Prostate gland (tissue), 2 donors: ENCODE measurements at regions not wholly inside any gene's neighbourhood (a gene's known extent, or its start where the extent isn't known, plus 50 kb on each side); places are given as distances from the start of the nearest gene placed in this dataset.

ENCODE experiments used
- DNase-seq: peaks from one replicate; pipeline ENCODE4 v3.0.0-alpha.2; 2019; ENCODE audit warnings: low spot score
- H3K27ac ChIP-seq, 2 donors: fragments of 200-600 bp; sonication (generic); 2 replicates each; pipeline ENCODE4 v1.5.1; 2017 to 2019
- H3K27me3 ChIP-seq: fragments of 200-600 bp; sonication (generic); replicated peaks from 2 replicates; pipeline ENCODE4 v1.5.1; 2019; ENCODE audit not compliant: insufficient read depth
- H3K36me3 ChIP-seq, 2 donors: fragments of 200-600 bp; sonication (generic); 1 replicate in 1 of 2; 2 replicates in 1 of 2; pipeline versions ENCODE4 v1.5.1 to v1.8.1; 2017 to 2019
- H3K4me1 ChIP-seq: fragments of 200-600 bp; sonication (generic); replicated peaks from 2 replicates; pipeline ENCODE4 v1.5.1; 2019
- H3K4me3 ChIP-seq, 2 donors: fragments of 200-600 bp; sonication (generic); 2 replicates each; pipeline ENCODE4 v1.5.1; 2017 to 2019
- H3K9me3 ChIP-seq: fragments of 200-600 bp; sonication (generic); 2 replicates; pipeline ENCODE4 v1.5.1; 2017
- CTCF ChIP-seq, 4 experiments: fragments of 200-600 bp in 2 of 4; fragments of 450-650 bp in 2 of 4; sonication (generic) in 2 of 4; IDR thresholded peaks; 1 replicate in 3 of 4; 2 replicates in 1 of 4; pipeline ENCODE4 v1.5.1; 2016 to 2019; ENCODE audit warnings: antibody characterized with exemption in 4 of 4, mild to moderate bottlenecking in 2 of 4, moderate library complexity in 2 of 4
- POLR2A ChIP-seq: fragments of 450-650 bp; IDR thresholded peaks from one replicate; pipeline ENCODE4 v1.6.1; 2016; ENCODE audit warnings: antibody characterized with exemption, mild to moderate bottlenecking
- POLR2AphosphoS5 ChIP-seq: sonication (generic); formaldehyde crosslinking; IDR thresholded peaks from one replicate; pipeline ENCODE4 v1.6.1; 2017; ENCODE audit warnings: antibody characterized with exemption
- WGBS: methylation state at CpG from one replicate; pipeline ENCODE4 v1.1.5; 2018; 5-methylcytosine and 5-hydroxymethylcytosine counted together
- intact Hi-C: fragments of 100-400 bp; cut with DNase I; formaldehyde crosslinking; loops from one replicate; pipeline ENCODE4 v1.14.2; 2022

DNA sequence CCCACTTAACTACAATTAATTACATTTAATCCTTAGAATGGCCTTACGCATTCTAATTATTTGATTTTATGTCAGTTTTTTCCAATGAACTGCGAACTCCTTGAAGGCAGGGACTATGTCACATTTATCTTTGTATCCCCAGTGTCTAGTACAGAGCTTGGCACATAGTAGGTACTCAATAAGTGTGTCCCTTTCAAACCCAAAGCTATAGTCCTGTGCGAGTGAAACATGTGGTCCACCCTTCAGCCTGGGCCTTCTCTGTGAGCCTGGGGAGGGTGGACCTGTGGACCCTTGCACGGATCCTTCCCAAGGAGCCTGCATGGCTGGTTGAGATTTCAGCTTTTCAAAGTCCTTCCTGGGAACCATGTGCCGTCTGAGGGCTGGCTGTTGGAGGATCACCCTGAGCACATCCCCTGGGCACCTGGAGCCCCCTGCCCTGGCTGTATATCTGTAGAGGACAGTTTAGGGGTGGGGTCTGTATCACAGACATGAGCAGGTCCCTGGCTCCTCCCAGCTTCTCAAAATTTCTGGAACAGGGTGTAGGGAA lies 103.1 kb downstream of the IER5 start:
- TF ChIP-seq CTCF (IDR thresholded peaks at IDR 0.05) = no peak
- Histone ChIP-seq H3K4me3 (no peak overlapping the region), H3K27ac (no peak overlapping the region), H3K27me3 (no peaks in the 10 kb centered on the region), H3K9me3 (no peaks in the 10 kb centered on the region), H3K4me1 (no peaks in the 10 kb centered on the region), H3K36me3 (no peaks in the 10 kb centered on the region)
- intact Hi-C loops = no loop called here
- no peak for DNase-seq
- 96% methylated on average over 5 of the region's 5 CpGs for WGBS

DNA sequence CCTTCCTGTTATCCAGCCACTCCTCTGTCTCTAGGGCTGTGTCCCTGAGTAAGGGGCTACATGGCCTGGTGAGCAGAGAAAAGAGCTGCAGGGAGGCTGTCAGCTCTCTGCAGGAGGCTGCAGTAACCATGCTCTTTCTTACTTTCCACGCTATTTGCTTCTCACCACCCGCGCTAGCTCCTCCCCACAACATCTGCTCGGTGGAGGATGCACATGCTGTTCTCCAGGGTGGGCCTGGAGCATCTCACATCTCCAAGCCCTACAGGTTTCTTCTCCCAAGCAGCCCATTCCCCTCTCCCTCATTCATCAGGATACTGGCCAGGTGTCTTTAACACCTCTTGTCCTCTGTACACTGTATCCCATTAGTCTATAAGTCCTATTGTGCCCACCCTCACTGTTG lies 103.8 kb downstream of the IER5 start:
- H3K36me3 ChIP-seq = no peaks in the 10 kb centered on the region
- WGBS = 75% methylated on average over 4 of the region's 4 CpGs
- no peak for DNase-seq
- H3K4me3 ChIP-seq = no peak overlapping the region
- H3K27me3 ChIP-seq = no peaks in the 10 kb centered on the region
- intact Hi-C loops = no loop called here
- H3K9me3 ChIP-seq = no peaks in the 10 kb centered on the region
- H3K4me1 ChIP-seq = no peaks in the 10 kb centered on the region
- no peak overlapping the region for H3K27ac ChIP-seq
- TF ChIP-seq CTCF (IDR thresholded peaks at IDR 0.05) (no peak), POLR2AphosphoS5 (no peak), POLR2A (no peak)

DNA sequence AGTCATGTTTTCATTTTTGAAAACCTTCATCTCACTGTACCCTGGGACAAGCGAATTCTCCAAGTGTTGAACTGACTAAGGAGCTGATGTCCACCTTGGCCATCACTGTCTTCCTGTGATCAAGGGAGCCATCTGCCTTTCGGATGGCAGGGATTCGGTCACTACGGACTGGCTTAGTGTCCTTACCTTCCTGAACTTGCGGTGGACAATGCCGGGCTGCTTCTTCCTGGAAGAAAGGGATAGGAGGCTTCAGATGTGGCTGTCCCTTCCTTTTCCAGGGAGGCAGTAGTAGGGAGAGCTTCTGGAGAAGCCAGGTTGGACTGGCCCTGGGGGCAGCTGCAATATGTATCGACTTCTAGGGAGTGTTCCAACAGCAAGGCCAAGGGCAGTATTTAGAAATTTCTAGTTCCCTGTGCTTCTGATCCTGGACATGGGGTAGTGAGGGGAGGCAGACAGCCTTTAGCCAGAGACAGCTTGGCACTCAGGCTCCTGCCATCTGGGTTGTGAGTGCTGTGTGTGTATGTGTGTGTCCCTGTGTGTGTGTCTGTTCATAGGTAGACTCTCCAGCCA lies 114.6 kb downstream of the IER5 start:
- TF ChIP-seq POLR2AphosphoS5 (no peak), CTCF (IDR thresholded peaks at IDR 0.05) (no peak)
- no peaks in the 10 kb centered on the region for H3K9me3 ChIP-seq
- WGBS = 75% methylated on average over 7 of the region's 7 CpGs
- no peaks in the 10 kb centered on the region for H3K36me3 ChIP-seq
- DNase-seq = no peak
- intact Hi-C loops = no loop called here
- no peaks in the 10 kb centered on the region for H3K4me1 ChIP-seq
- no peak overlapping the region for H3K4me3 ChIP-seq
- H3K27me3 ChIP-seq = no peaks in the 10 kb centered on the region
- H3K27ac ChIP-seq = no peak overlapping the region

DNA sequence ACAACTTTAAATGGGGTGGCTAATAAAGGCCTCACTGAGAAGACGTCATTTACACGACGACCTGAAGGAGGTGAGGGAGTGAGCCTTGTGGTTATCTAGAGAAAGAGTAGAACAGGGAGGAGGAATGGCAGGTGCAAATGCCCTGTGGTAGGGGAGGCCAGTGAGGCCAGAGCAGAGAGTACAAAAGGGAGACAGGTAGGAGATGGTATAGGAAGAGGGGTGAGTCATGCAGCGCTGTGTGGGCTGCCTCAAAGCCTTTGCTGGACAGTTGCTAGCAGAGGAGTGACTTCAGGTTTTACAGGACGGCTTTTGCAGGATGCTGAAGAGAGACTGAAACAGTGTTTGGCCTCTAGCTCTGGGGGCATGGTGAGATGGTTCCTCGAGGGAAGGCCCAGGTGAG lies 116.0 kb downstream of the IER5 start:
- no peaks in the 10 kb centered on the region for H3K27me3 ChIP-seq
- H3K36me3 ChIP-seq = no peaks in the 10 kb centered on the region
- intact Hi-C loops = no loop called here
- no peak overlapping the region for H3K27ac ChIP-seq
- DNase-seq = no peak
- no peaks in the 10 kb centered on the region for H3K9me3 ChIP-seq
- 83% methylated on average over 6 of the region's 6 CpGs for WGBS
- TF ChIP-seq CTCF (IDR thresholded peaks at IDR 0.05) (no peak), POLR2A (no peak), POLR2AphosphoS5 (no peak)
- H3K4me3 ChIP-seq = no peak overlapping the region
- no peaks in the 10 kb centered on the region for H3K4me1 ChIP-seq

- H3K4me3 ChIP-seq = no peak overlapping the region
- intact Hi-C loops = no loop called here
- H3K27me3 ChIP-seq = no peaks in the 10 kb centered on the region
- no peaks in the 10 kb centered on the region for H3K4me1 ChIP-seq
- 83% methylated on average over 10 of the region's 10 CpGs for WGBS
- TF ChIP-seq POLR2A (no peak), CTCF (IDR thresholded peaks at IDR 0.05) (no peak), POLR2AphosphoS5 (no peak)
- H3K36me3 ChIP-seq = no peaks in the 10 kb centered on the region
- no peaks in the 10 kb centered on the region for H3K9me3 ChIP-seq
- H3K27ac ChIP-seq = no peak overlapping the region
- DNase-seq = no peak
These were observed 117.4 kb downstream of the IER5 start for GRCh38 chr1:181205901-181206300.
